Esophagus muscularis mucosa (tissue), 3 donors: ENCODE measurements at regions not wholly inside any gene's neighbourhood (a gene's known extent, or its start where the extent isn't known, plus 50 kb on each side); places are given as distances from the start of the nearest gene placed in this dataset.

Experiments
- CTCF ChIP-seq, 3 experiments: fragments of 200-600 bp in 2 of 3; fragments of 450-650 bp in 1 of 3; sonication (generic) in 2 of 3; IDR thresholded peaks; one replicate each; pipeline ENCODE4 v1.5.1; 2017 to 2019; ENCODE audit warnings: antibody characterized with exemption in 3 of 3, mild to moderate bottlenecking in 2 of 3, moderate library complexity in 1 of 3
- POLR2A ChIP-seq: fragments of 450-650 bp; IDR thresholded peaks from one replicate; pipeline ENCODE4 v1.6.1; 2017; ENCODE audit warnings: antibody characterized with exemption, moderate library complexity, mild to moderate bottlenecking, low read depth

- TF ChIP-seq CTCF (IDR thresholded peaks at IDR 0.05) (no peak), POLR2A (no peak)
Observed at GRCh38 chr6:26258212-26258977, 106.6 kb upstream of the BTN3A2 start.
